GM13976 (cell line): ENCODE measurements at regions not wholly inside any gene's neighbourhood (a gene's known extent, or its start where the extent isn't known, plus 50 kb on each side); places are given as distances from the start of the nearest gene placed in this dataset.

Experiments used
- DNase-seq: peaks from one replicate; pipeline ENCODE4 v3.0.0; 2012; ENCODE audit warnings: low spot score
- CTCF ChIP-seq: IDR thresholded peaks from 2 replicates; pipeline ENCODE4 v1.5.1; 2012; ENCODE audit warnings: borderline replicate concordance, mild to moderate bottlenecking; ENCODE audit not compliant: insufficient read depth; ENCODE audit errors: extremely low read depth, missing control alignments, control extremely low read depth
- in situ Hi-C: fragments of 300-500 bp; cut with MboI; formaldehyde crosslinking; loops from one replicate; pipeline ENCODE4 v1.12.0; 2022; ENCODE audit warnings: low sequenced_read_pairs, mixed read lengths, inconsistent platforms; ENCODE audit not compliant: unreplicated experiment

DNA sequence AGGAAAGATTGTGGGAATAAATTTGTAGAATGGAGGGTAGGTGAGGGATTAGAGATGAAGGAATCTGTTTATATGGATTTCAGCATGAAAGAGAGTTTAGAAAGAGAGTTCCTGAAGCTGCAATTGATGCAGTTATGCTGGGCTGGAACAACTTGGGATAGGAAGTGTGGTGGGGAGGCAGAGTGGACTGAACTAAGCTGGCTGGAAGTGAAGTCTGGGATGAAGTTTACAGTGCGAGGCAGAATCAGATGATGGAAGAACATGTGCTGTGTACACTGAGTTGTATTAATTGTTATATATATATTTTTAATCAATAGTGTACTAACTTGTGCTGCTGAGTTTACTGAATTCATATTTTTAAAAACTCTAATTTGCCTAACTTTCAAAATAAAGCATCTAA, 461.9 kb downstream of the SPRY1 start:
- no peak for TF ChIP-seq CTCF
- DNase-seq: no peak
- in situ Hi-C loops: no loop called here

GRCh38 chr4:123862812-123863211, 466.2 kb downstream of the SPRY1 start:
- in situ Hi-C loops: no loop called here
- no peak for DNase-seq
- no peak for TF ChIP-seq CTCF

DNA sequence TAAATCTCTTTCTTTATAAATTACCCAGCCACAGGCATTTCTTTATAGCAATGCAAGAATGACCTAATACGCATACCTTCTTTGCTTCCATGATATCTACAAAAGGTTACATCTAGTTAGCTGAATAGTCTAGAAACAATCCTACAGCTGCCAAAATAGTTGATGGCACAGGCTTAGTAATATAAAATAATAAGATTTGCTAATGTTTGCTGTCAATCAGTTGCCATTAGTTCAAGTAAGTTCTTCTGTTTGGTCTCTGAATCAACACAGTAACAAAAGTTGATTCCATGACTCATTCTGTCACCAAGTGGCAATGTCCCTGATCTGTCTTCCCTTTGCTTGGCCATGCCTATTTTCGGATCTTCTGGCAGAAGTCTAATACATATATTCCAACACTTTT, 470.2 kb downstream of the SPRY1 start:
- TF ChIP-seq CTCF: no peak
- in situ Hi-C loops: no loop called here

GRCh38 chr4:123867910-123868587, 471.5 kb downstream of the SPRY1 start:
- no peak for DNase-seq
- TF ChIP-seq CTCF: no peak
- in situ Hi-C loops: no loop called here

More for the DNA sequence above, 470.2 kb downstream of the SPRY1 start:
- DNase-seq: no peak

- no peak for TF ChIP-seq CTCF
- DNase-seq: no peak
- in situ Hi-C loops: no loop called here
These were observed 473.0 kb downstream of the SPRY1 start for GRCh38 chr4:123869286-123870215.

DNA sequence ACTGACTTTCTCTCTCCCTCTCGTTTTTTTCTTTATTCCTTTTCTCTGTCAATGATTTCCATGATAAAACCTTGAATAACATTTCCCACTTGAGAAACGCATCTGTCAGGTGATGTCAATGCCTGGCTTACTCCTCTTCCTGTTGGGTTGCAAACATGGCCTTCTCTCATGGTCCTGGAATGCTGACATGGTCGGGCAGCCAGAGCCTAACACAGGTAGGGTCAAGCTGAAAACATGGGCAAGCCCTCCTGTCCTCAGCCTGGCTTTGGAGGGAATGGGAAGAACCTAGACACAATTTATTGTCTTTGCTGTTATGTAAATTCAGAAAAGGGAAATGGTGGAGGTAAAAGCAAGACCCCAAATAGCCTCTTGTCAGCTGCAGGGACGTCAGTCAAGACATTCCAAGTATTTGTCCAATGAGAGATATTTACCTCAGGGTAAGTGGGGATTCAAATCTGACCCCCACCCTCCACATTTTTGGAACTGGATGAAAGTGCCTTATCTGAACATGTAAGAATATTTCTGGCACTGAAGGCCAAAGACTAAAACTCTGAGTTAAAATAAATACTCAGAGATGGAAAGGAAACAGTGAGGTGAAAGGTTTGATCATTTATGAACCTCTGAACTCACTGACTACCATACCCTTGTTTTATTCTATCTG, 473.8 kb downstream of the SPRY1 start:
- TF ChIP-seq CTCF: no peak
- in situ Hi-C loops: no loop called here
- DNase-seq: no peak
